ENCODE measurements at regions not wholly inside any gene's neighbourhood (a gene's known extent, or its start where the extent isn't known, plus 50 kb on each side); places are given as distances from the start of the nearest gene placed in this dataset.

GRCh38 chr4:23268072-23268771 lies 575.5 kb downstream of the GBA3 start:
- no peak overlapping the region for H3K4me3 ChIP-seq (ENCODE audit: low read depth, low read length)
- DNase-seq (ENCODE audit: low read depth): no peak
- no peak for TF ChIP-seq CTCF (IDR thresholded peaks at IDR 0.05; ENCODE audit: insufficient read depth, low read length)

GRCh38 chr4:23266401-23266800 lies 573.7 kb downstream of the GBA3 start:
- no peak for DNase-seq (ENCODE audit: low read depth)
- TF ChIP-seq CTCF (IDR thresholded peaks at IDR 0.05; ENCODE audit: insufficient read depth, low read length): no peak
- no peak overlapping the region for H3K4me3 ChIP-seq (ENCODE audit: low read depth, low read length)

GRCh38 chr4:23260511-23260910 lies 567.8 kb downstream of the GBA3 start:
- no peak for TF ChIP-seq CTCF (IDR thresholded peaks at IDR 0.05; ENCODE audit: insufficient read depth, low read length)
- no peak overlapping the region for H3K4me3 ChIP-seq (ENCODE audit: low read depth, low read length)
- DNase-seq (ENCODE audit: low read depth): no peak

GRCh38 chr4:23245203-23245832 lies 552.6 kb downstream of the GBA3 start:
- TF ChIP-seq CTCF (IDR thresholded peaks at IDR 0.05; ENCODE audit: insufficient read depth, low read length): no peak
- no peak for DNase-seq (ENCODE audit: low read depth)

GRCh38 chr4:23242962-23243361 lies 550.2 kb downstream of the GBA3 start:
- H3K4me3 ChIP-seq (ENCODE audit: low read depth, low read length): no peak overlapping the region
- DNase-seq (ENCODE audit: low read depth): no peak
- TF ChIP-seq CTCF (IDR thresholded peaks at IDR 0.05; ENCODE audit: insufficient read depth, low read length): no peak

More at GRCh38 chr4:23245203-23245832, 552.6 kb downstream of the GBA3 start:
- no peak overlapping the region for H3K4me3 ChIP-seq (ENCODE audit: low read depth, low read length)

- no peak overlapping the region for H3K4me3 ChIP-seq (ENCODE audit: low read depth, low read length)
- DNase-seq (ENCODE audit: low read depth): no peak
- no peak for TF ChIP-seq CTCF (IDR thresholded peaks at IDR 0.05; ENCODE audit: insufficient read depth, low read length)
These were observed 548.7 kb downstream of the GBA3 start for GRCh38 chr4:23241408-23241807.
